GM12873 (cell line): ENCODE measurements at regions not wholly inside any gene's neighbourhood (a gene's known extent, or its start where the extent isn't known, plus 50 kb on each side); places are given as distances from the start of the nearest gene placed in this dataset.

ENCODE experiments used
- CTCF ChIP-seq: IDR thresholded peaks from 2 replicates; pipeline ENCODE4 v1.5.1; 2012; ENCODE audit warnings: low read depth, mild to moderate bottlenecking, moderate library complexity, low read length, control low read depth; ENCODE audit not compliant: insufficient read depth; ENCODE audit errors: missing control alignments

- no peak for TF ChIP-seq CTCF
Observed at GRCh38 chr5:107306002-107306401, 364.7 kb downstream of the EFNA5 start.

GRCh38 chr5:107304684-107305083 lies 366.1 kb downstream of the EFNA5 start:
- TF ChIP-seq CTCF, result no peak

- no peak for TF ChIP-seq CTCF
Observed at GRCh38 chr5:107303171-107303968, 367.4 kb downstream of the EFNA5 start.

GRCh38 chr5:107302441-107302840 lies 368.3 kb downstream of the EFNA5 start:
- TF ChIP-seq CTCF, result no peak

- TF ChIP-seq CTCF, result no peak
Observed at GRCh38 chr5:107301999-107302398, 368.7 kb downstream of the EFNA5 start.

GRCh38 chr5:107300721-107301327 lies 369.9 kb downstream of the EFNA5 start:
- TF ChIP-seq CTCF, result no peak

GRCh38 chr5:107296572-107296971 lies 374.2 kb downstream of the EFNA5 start:
- TF ChIP-seq CTCF, result no peak
